ENCODE measurements at regions not wholly inside any gene's neighbourhood (a gene's known extent, or its start where the extent isn't known, plus 50 kb on each side); places are given as distances from the start of the nearest gene placed in this dataset.

DNA sequence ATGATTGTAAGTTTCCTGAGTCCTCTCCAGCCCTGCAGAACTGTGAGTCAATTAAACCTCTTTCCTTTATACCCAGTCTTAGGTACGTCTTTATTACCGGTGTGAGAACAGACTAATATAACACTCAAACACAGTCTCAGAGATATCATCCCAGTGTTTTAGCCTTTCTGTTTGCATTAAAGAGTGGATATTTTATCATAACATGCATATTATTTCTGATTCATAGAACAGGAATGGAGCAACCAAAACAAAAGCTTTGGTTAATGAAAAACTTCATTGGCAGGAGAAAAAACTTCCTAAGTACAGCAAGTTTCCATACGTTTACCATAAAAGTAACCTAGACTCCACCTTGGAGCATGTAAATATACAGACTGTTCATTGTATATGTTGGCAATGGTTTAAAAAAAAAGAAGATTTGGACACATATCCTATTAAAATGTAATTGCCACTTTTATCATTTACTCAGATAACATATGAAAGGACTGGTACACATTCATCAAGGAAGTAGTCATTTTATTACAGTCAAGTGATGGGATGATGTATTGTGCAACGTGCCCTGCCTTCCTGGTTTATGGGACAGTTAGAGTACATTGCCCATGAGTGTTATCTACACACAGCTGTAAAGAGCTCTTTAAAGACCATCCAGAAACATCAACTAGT lies 144.8 kb downstream of the ETS2 start:
- DNase-seq, result no peak

DNA sequence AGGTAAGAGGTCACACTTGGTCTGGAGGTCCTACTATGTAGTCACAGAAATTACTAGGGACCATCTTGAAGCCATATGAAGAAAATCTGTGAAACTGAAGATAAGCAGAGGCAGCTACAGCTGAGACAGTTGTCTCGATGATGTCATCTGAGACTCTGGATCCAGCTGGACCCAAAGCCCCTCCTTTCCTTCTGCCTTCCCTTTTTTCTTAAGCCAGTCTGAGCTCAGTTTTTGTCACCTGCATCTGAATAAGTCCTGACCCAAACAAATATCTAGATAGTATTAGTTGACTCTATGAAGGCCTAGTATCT lies 143.3 kb downstream of the ETS2 start:
- no peak for DNase-seq

DNA sequence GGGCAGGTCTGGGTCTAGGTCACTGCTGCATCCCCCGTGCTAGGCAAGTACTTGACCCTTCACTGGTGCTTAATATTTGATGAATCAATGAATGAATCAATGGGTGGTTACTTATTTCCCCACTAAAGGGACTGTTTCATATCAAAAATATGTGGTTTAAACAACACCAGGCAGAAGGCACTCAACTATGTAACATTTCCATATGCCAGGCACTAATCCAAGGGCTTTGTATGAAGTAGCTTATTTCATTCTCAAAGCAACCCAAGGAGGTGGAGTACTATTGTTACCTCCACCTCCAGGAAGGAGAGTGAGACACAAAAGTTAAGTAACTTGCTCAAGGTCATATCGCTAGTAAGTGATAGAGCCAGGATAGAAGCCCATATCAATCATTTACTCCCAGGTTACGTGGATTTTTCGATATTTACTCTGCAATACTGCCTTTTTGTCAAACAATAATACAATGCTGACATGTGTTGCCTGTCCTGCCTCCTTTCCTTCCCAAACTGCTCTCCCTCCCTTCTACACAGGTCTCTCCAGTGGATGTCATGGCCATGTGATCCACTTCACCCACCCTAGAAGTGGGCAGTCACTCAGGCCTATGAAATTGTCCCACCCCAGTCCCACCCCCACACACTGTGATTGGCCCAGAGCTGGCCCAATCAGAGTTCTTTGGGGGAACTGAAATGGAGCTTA lies 142.8 kb downstream of the ETS2 start:
- DNase-seq, result no peak

DNA sequence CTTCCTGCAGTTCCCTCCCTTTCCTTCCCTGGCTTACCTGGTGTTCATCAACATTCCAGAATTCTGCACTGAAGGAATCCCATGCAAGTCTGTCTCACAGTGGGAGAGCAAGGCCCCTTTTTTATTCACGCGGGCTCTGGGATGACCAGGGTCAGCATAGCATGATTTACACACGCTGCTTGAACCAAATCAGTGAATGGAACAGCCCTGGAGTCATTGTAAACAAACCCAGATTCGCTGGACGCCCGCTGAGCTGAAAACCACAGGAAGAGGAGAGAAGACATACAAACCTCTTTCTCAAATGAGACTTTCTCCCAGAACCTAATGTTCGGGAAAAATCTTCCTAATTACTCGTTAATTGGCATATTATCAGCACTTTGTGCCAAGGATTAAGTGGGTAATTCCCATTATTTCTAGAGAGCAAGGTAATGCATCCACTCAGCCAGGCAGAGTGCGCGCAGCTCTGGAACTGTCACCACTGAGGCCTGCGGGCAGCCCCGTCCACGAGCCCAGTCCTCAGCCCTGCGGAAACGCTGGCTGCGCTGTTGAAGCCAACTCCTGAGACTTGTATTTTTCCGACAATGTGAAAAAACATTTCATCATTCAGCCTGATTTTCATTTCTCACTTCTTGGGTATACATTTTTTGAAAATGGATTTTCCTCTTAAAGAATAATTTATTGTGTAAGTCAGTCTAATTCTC lies 140.0 kb downstream of the ETS2 start:
- no peak for DNase-seq

DNA sequence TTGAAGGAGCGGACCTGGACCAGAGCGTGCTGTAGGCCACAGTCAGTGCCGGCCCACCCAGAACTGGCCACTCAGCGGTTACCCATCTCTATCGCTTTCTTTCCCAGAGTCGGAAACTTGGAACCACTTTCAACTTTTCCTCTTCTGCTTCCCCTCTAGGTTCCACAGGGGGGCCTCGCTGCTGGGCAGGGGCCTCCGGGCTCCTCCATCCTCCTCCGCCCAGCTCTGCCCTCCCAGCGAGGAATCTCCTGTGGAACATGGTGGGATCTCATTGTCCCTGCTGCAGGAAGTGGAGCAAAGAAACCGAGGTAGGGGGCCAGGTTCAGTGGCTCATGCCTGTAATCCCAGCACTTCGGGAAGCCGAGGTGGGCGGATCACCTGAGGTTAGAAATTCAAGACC lies 139.2 kb downstream of the ETS2 start:
- no peak for DNase-seq

DNA sequence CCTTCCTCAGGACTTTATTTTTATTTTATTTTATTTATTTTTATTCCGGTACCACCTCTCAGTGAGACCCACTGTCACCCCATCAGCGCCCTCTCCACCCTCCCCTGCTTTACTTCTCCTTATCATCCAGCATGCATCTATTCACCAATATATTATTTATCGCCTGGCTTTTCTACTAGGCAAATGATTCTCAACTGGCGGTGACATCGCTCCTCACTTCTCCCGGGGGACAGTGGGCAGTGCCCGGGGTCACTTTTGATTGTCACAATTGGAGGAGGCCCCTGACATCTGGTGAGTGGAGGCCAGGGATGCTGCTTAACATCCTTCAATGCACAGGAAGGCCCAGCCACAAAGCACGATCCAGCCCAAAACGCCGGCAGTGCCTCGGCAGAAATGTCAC lies 138.7 kb downstream of the ETS2 start:
- no peak for DNase-seq

DNA sequence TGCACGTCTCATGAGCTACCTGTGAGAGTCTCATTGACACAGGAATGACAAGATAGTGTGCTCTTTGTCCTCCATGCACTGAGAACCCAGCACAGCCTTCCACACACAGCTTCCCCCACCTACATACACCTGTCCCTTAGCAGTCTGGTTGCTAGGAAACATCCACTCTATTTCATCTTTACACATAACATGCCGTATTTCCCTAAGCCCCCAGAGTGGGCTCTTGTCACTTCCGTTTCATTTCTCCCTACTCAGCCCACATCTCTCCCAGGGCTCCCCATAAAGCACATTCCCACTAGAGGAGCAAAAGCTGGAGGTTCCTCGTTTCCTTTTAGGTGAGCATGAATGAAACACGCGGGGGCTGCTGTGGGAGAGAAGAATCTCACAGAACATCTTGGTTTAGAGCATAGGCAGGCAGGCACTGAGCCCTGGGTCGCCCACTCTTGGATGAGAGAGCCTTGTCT lies 137.1 kb downstream of the ETS2 start:
- DNase-seq, result no peak

DNA sequence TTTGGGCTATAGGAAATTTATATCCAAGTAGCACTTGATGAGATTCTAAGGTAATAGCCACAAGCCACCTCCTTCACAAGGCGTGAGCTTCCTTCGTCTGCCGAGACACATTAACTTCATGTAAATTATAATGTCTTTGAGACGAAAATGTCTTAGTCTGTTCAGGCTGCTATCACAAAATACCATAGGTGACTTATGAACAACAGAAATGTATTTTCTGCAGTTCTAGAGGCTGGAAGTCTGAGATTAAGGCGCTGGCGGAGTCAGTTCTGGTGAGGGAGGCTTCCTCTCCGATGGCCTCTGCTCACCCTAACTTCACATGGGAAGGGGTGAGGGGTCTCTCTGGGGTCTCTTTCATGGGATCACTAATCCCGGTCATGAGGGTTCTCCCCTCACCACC lies 133.0 kb downstream of the ETS2 start:
- no peak for DNase-seq

DNA sequence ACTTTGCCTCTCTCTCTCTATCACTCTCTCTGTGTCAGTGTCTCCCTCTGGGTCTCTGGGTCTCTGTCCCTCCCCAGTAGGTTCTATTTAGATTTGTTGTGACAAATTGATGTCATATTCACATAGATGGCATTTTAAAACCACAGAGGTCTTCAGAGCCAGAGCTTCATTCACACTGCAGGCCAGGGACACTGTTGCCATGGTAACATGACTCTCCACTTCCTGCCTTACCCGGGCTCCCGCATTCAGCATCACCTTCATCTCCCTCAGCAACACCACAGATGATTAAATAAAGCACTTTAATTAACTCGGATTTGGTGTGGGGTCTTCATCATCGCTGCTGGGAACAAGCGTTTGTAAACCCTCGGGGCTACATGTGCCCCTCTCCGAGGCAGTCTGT lies 132.6 kb downstream of the ETS2 start:
- DNase-seq, result peak; percentile 13

DNA sequence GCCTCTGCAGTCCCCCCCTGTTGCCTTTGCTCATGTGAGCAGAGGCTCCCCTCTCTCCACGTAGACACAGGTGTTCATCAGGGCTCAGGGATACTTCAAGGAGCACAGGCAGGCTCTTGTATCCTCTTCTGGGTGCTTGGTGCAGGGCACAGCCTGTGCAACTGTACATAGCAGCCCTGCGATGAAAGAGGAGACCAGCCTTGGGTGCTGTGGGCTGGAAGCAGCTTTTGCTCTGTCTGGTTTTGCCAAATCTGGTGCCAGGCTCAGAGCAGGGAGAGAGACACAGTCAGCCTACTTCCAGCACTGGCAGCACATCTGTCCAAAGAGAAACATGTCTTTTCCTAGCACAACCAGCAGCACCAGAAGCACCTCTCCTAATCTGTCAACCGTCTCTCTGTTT lies 132.1 kb downstream of the ETS2 start:
- no peak for DNase-seq

DNA sequence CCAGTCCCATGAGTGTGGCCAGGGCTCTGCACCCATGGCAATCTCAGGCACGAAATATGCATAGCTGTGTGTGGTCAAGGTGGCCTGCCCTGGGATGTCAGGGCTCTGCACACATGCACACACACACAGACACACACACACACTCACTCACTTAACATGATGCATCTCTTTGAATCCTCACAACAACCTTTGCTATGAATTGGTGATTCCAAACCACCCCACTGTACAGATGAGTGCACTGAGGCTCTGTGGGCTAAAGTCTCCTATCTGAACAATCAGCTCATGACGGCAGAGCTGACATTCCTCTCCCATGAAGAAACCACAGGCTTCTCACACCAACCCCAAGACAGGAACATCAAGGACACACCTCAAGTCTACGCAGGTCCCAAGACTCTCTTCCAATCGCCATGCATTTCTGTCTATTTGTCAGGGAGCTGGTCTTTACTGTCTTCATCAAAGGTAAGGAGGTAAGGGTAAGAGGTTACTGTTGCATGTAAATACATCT lies 131.6 kb downstream of the ETS2 start:
- no peak for DNase-seq

DNA sequence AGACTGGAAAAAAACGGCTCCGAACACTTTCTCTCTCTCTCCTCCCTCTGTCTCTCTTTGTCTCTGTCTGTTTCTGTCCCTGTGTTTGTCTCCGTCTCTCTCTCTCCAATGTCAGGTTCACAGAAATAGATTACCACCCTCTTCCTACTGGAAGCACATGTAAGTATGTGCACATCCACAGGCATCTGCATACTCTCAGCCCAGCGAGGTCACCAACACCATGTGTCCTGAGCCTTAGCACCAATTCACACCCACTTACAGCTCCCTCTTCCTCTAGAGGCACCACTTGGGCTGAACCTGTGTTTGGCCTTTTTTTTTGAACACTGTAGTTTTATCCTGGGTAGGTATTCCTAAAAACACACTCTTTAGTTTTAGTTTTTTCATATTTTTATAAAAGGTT lies 130.5 kb downstream of the ETS2 start:
- DNase-seq, result no peak

DNA sequence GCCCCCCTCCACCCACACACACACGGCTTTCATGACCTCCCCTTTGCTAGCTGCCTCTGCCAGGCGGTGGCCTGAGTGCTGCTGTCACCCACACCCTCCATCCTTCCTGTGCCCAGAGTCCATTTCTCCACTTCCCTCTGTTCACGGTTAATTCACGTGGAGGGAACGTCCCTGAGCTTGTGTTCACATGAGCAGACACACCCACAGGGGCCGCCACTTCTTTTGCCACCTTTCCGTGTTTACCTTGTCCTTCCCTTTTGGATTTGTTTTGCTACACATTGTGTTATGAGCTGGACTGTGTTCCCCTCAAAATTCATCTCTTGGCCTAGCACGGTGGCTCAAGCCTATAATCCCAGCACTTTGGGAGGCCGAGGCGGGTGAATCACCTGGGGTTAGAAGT lies 128.0 kb downstream of the ETS2 start:
- no peak for DNase-seq

DNA sequence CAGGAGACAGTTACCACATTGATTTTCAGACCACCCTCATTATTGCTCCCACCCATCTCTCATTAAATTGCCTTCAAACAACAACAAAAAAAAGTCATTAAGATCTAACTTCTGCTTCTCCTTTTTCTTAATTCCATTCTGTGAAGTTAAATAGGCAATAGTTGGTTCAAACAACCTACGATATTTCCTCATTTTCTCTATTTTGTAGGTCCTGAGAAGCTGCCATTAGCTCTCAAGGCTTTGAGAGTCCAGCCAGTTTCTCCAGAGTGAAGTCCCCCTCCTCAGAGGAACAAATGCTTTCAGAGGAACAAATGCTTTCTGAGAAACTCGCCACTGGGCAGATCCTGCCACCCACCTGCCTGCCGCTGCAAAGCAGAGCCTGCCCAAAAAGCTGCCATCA lies 125.6 kb downstream of the ETS2 start:
- no peak for DNase-seq

DNA sequence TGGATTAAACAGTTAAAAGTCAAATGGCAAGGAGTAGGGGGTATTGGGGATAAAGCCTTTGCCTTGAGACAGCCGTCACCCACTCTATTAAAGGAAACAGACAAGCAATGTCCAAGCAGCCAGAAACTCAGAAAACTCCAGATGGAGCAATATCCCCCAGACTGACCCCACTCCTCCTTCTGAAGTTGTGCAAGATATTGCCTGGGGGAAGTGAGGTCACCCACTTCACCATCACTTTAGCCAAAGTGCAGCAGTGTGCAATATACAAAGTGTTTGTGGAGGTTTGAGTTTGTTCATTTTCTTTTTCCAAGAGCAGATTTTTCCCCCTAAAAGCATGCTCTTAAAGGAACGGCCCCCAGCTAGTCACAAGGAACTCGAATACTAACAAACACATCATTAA lies 125.1 kb downstream of the ETS2 start:
- no peak for DNase-seq

DNA sequence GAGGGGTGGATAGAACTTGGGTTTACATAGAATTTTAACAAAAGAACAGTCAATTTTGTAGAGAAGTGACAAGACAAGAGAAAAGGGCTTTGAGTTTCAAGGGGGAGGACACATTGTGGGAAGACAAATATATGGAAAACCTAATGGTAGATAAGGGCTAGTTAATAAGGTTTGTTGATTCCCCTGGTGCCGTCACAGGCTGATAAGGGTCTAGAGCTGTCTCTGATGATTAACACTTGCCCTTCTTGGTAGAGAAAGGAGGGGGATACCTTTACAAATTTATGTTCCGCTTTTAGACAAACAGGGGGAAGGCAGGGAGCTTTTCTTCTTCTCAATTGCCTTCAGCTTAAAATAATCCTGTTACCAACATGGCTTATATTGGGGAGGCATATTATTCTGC lies 124.3 kb downstream of the ETS2 start:
- DNase-seq, result no peak

DNA sequence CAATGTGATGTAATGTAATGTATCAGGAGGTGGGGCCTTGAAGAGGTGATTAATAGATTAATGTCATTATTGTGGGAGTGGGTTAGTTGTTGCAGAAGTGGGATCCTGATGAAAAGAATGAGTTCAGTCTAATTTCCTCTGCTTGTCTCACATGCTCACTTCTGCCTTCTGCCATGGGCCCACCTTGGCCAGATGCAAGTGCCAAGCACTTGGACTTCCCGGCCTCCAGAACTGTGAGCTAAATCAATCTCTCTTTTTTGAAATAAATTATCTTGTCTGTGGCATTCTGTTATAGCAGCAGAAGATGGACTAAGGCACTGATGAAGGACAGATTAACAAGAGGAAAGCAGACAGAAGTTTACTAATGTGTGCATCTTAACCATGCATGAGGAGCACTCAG lies 123.9 kb downstream of the ETS2 start:
- no peak for DNase-seq

DNA sequence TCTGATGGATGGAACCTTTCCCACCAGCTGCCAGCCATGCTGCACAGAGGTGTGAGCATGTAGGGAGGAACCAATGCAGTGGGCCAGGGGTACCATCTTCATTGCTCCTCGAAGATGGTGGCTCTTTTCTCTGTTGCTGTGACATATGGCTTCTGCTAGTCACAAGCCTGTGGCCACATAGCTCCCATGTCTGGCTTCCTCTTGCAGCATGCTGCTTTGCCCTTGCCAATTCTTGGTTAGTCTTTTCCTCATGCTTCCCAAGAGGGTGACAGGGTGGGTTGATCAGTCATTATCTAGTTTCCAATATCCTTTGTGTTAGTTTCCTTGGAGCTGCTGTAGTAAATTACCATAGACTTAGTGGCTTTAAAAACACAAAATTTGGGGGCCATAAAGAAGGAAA lies 123.4 kb downstream of the ETS2 start:
- DNase-seq, result no peak

DNA sequence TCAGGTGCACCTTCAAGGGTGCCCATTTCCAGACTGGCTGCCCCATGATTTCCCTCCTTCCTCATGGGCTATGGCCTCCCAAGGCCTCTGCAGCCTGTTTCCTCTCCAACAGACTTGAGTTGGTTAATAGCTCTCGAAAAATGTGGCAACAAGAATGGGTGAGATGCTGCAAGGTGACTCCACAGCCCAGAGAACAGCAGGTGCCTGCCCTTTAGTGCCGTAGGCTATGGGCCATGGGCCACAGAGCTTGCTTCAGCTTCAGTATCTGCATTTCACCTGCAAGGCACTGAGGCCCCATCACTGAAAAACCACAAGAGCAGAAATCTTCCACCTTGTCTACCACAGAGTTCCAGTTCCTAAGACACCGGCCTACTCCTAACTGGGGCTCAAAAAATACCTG lies 122.0 kb downstream of the ETS2 start:
- DNase-seq, result no peak

DNA sequence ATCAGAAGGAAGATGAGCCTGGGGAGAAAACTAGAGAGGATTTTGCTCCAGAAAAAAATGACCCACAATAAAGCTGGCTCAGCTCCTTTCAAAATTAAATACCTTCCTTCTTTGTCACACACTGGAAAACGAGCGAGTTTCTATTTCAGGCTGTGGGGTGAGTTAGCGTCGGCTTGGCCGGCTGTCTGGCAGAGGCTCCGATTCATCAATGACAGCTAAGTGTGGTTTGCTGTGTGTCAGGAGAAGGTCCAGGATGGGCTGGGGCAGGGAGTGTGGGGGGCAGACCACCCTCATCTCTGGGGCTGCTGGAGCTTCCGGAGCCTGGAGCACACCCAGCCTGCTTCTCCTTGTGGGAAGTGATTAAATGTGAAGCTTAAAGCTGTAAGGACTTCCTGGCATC lies 120.2 kb downstream of the ETS2 start:
- no peak for DNase-seq

DNA sequence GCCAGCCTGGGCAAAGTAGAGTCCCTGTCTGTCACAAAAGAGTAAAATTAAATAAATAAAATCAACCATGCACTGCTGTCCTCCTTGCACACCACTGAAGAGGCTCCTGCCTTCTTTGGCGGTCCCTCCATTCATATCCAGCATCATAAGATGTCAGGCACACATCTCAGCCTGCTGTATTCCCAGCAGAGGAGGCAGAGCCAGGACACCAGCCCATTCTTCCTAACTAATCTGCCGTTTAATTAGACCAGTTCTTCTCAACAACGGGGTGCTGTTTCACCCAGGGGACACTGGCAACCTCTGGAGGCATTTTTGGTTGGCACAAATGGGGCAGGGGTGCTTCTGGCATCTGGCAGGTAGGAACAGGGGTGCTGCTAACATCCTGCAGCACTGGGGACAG lies 119.7 kb downstream of the ETS2 start:
- no peak for DNase-seq

DNA sequence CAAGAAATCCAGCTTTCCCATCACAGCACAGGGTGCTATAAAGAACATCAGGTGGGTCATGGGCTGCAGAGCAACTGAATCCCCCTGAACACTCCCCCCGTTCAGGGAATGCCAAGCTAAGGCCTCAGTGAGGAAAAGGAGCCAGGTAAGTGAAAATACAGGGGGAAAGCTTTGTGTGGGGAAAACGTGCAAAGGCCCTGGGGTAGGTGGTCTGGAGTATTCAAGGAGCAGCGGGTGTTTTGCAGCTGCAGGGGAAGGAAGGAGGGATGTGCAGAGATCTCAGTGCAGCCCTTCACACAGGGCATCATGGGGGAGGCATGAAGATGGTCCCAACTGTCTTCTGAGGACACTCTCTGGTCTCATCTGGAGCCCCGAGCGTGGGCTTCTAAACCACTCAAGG lies 119.2 kb downstream of the ETS2 start:
- DNase-seq, result no peak

DNA sequence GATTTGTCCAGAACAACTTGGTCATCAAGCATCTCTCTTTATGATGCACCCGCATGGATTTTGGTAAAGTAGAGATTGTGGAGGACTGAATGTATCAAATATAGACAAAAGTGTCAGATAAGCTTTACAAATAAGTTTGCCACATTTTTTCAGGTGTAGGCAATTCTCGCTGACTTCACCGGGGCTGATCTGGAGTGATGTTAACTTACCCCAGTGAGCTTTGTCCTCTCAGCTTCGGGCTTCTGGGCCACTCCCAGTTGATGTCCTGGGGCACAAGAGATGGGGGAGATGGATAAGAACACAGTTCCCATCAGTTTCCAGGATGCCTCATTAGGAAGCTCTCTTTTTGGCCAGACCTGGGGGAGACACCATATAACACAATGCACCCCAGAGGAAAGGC lies 117.7 kb downstream of the ETS2 start:
- DNase-seq, result no peak

DNA sequence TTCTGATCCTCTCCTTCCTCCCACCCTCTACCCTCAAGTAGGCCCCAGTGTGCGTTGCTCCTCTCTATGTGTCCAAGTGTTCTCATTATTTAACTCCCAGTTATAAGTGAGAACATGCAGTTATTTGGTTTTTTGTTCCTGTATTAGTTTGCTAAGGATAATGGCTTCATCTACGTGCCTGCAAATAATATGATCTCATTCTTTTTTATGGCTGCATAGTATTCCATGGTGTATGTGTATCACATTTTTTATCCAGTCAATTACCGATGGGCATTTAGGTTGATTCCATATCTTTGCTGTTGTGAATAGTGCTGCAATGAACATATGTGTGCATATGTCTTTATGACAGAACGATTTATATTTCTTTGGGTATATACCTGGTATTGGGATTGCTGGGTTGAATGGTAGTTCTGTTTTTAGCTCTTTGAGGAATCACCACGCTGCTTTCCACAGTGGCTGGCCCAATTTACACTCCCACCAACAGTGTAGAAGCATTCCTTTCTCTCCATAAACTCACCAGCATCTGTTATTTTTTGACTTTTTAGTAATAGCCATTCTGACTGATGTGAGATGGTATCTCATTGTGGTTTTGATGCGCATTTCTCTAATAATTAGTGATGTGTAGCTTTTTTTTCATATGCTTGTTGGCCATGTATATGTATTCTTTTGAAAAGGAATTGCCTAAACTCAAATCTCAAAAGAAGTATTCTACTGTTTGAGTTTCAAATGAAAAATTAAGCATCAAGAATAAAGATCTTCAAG lies 116.9 kb downstream of the ETS2 start:
- DNase-seq, result no peak
